Mesenchymal stem cell (in vitro differentiated cells and primary cell): ENCODE measurements at regions not wholly inside any gene's neighbourhood (a gene's known extent, or its start where the extent isn't known, plus 50 kb on each side); places are given as distances from the start of the nearest gene placed in this dataset.

Experiments
- DNase-seq: peaks from one replicate; pipeline ENCODE4 v3.0.0-alpha.2; 2013
- H2AFZ ChIP-seq: one replicate; pipeline ENCODE4 v1.6.1; 2013; ENCODE audit warnings: low read depth, mild to moderate bottlenecking, control low read depth, inconsistent platforms, low read length, moderate library complexity
- H2AK5ac ChIP-seq: 2 replicates; pipeline ENCODE4 v1.6.1; 2013; ENCODE audit warnings: low read length, moderate library complexity, mild to moderate bottlenecking, inconsistent platforms; ENCODE audit not compliant: severe bottlenecking
- H2BK120ac ChIP-seq: one replicate; pipeline ENCODE4 v1.6.1; 2013; ENCODE audit warnings: low read depth, mild to moderate bottlenecking, inconsistent platforms, low read length, moderate library complexity
- H2BK12ac ChIP-seq, 2 experiments: one replicate each; pipeline ENCODE4 v1.6.1; 2013; ENCODE audit warnings: inconsistent platforms in 2 of 2, low read length in 2 of 2, mild to moderate bottlenecking in 2 of 2, moderate library complexity in 2 of 2, control low read depth in 1 of 2
- H2BK15ac ChIP-seq: one replicate; pipeline ENCODE4 v1.6.1; 2013; ENCODE audit warnings: mild to moderate bottlenecking, low read depth, inconsistent platforms; ENCODE audit not compliant: poor library complexity, severe bottlenecking
- H2BK5ac ChIP-seq: 2 replicates; pipeline ENCODE4 v1.6.1; 2013; ENCODE audit warnings: low read depth, mild to moderate bottlenecking, low read length, control low read depth, inconsistent platforms; ENCODE audit not compliant: poor library complexity, severe bottlenecking
- H3K14ac ChIP-seq, 2 experiments: one replicate each; pipeline ENCODE4 v1.6.1; 2013; ENCODE audit warnings: inconsistent platforms in 2 of 2, low read length in 2 of 2, control low read depth in 1 of 2, mild to moderate bottlenecking in 1 of 2, moderate library complexity in 1 of 2
- H3K18ac ChIP-seq, 2 experiments: one replicate each; pipeline ENCODE4 v1.6.1; 2013; ENCODE audit warnings: inconsistent platforms in 2 of 2, low read length in 2 of 2, control low read depth in 1 of 2, low read depth in 1 of 2, mild to moderate bottlenecking in 1 of 2
- H3K23ac ChIP-seq, 2 experiments: one replicate each; pipeline ENCODE4 v1.6.1; 2013; ENCODE audit warnings: inconsistent platforms in 2 of 2, low read length in 2 of 2, mild to moderate bottlenecking in 2 of 2, moderate library complexity in 2 of 2, control low read depth in 1 of 2
- H3K27ac ChIP-seq: 2 replicates; pipeline ENCODE4 v1.5.1; 2013; ENCODE audit warnings: mild to moderate bottlenecking, moderate library complexity, low read length, control low read depth, inconsistent platforms; ENCODE audit not compliant: poor library complexity, severe bottlenecking
- H3K27me3 ChIP-seq, 2 experiments: 2 replicates each; pipeline versions ENCODE4 v1.6.1 to v1.7.0; 2013; ENCODE audit warnings: low read length in 2 of 2, mild to moderate bottlenecking in 2 of 2, moderate library complexity in 2 of 2, control low read depth in 1 of 2, inconsistent platforms in 1 of 2; ENCODE audit not compliant: control insufficient read depth in 1 of 2, insufficient read depth in 1 of 2
- H3K36me3 ChIP-seq, 2 experiments: 2 replicates each; pipeline versions ENCODE4 v1.6.1 to v1.7.0; 2013; ENCODE audit warnings: low read length in 2 of 2, control low read depth in 1 of 2, inconsistent platforms in 1 of 2, low read depth in 1 of 2, mild to moderate bottlenecking in 1 of 2; ENCODE audit not compliant: insufficient read depth in 2 of 2, control insufficient read depth in 1 of 2
- H3K4ac ChIP-seq, 2 experiments: one replicate each; pipeline ENCODE4 v1.6.1; 2013; ENCODE audit warnings: inconsistent platforms in 2 of 2, low read length in 2 of 2, mild to moderate bottlenecking in 2 of 2, moderate library complexity in 2 of 2, control low read depth in 1 of 2, low read depth in 1 of 2
- H3K4me1 ChIP-seq: 2 replicates; pipeline ENCODE4 v1.6.1; 2013; ENCODE audit warnings: low read depth, low read length, control low read depth; ENCODE audit not compliant: control insufficient read depth, insufficient read depth
- H3K4me2 ChIP-seq: 2 replicates; pipeline ENCODE4 v1.6.1; 2013; ENCODE audit warnings: low read length, mild to moderate bottlenecking, inconsistent platforms; ENCODE audit not compliant: poor library complexity, severe bottlenecking
- H3K4me3 ChIP-seq, 2 experiments: 2 replicates each; pipeline versions ENCODE4 v1.5.1 to v1.7.0; 2013; ENCODE audit warnings: low read length in 2 of 2, mild to moderate bottlenecking in 2 of 2, control low read depth in 1 of 2, low read depth in 1 of 2; ENCODE audit not compliant: insufficient read depth in 1 of 2
- H3K79me1 ChIP-seq: replicated peaks from 2 replicates; pipeline ENCODE4 v1.6.1; 2013; ENCODE audit warnings: mild to moderate bottlenecking, control low read depth, low read length, inconsistent platforms; ENCODE audit not compliant: poor library complexity, severe bottlenecking
- H3K9ac ChIP-seq: 2 replicates; pipeline ENCODE4 v1.7.0; 2013; ENCODE audit warnings: mild to moderate bottlenecking, low read length, moderate library complexity
- H3K9me3 ChIP-seq: 2 replicates; pipeline ENCODE4 v1.7.0; 2013; ENCODE audit warnings: mild to moderate bottlenecking, low read length; ENCODE audit not compliant: control insufficient read depth
- H4K8ac ChIP-seq: one replicate; pipeline ENCODE4 v1.6.1; 2013; ENCODE audit warnings: inconsistent platforms, mild to moderate bottlenecking, low read length, moderate library complexity
- H4K91ac ChIP-seq: one replicate; pipeline ENCODE4 v1.6.1; 2013; ENCODE audit warnings: mild to moderate bottlenecking, low read length, inconsistent platforms
- WGBS: methylation state at CpG from one replicate; pipeline ENCODE4 v1.1.7; 2013; ENCODE audit warnings: mixed read lengths; 5-methylcytosine and 5-hydroxymethylcytosine counted together

GRCh38 chr14:66315548-66315947 is 170.6 kb upstream of the CCDC196 start:
- H3K23ac ChIP-seq: no peak overlapping the region
- H3K4ac ChIP-seq: no peak overlapping the region
- DNase-seq: no peak
- H4K8ac ChIP-seq: no peak overlapping the region
- H2BK15ac ChIP-seq: no peak overlapping the region
- H2BK5ac ChIP-seq: no peak overlapping the region
- no peak overlapping the region for H2AFZ ChIP-seq
- WGBS: 11% methylated on average over 1 of the region's 1 CpG
- H3K4me3 ChIP-seq: no peak overlapping the region
- no peaks in the 10 kb centered on the region for H3K79me1 ChIP-seq
- no peak overlapping the region for H2AK5ac ChIP-seq
- H3K9ac ChIP-seq: no peak overlapping the region
- no peak overlapping the region for H2BK12ac ChIP-seq
- no peaks in the 10 kb centered on the region for H3K4me1 ChIP-seq
- no peaks in the 10 kb centered on the region for H3K27me3 ChIP-seq
- H3K18ac ChIP-seq: no peak overlapping the region
- H3K9me3 ChIP-seq: peaks cover 22% of the 10 kb centered on the region
- no peak overlapping the region for H3K4me2 ChIP-seq
- no peak overlapping the region for H3K14ac ChIP-seq
- H2BK120ac ChIP-seq: no peak overlapping the region
- no peak overlapping the region for H3K27ac ChIP-seq
- no peaks in the 10 kb centered on the region for H3K36me3 ChIP-seq
- H4K91ac ChIP-seq: no peak overlapping the region

- H2BK12ac ChIP-seq: no peak overlapping the region
- no peak overlapping the region for H4K8ac ChIP-seq
- no peak for DNase-seq
- H2BK15ac ChIP-seq: no peak overlapping the region
- H2AFZ ChIP-seq: no peak overlapping the region
- no peak overlapping the region for H3K27ac ChIP-seq
- H3K18ac ChIP-seq: no peak overlapping the region
- WGBS: no CpG with 5 or more reads among the region's 1 CpG
- no peak overlapping the region for H2AK5ac ChIP-seq
- H3K27me3 ChIP-seq: no peaks in the 10 kb centered on the region
- H3K9me3 ChIP-seq: peaks cover 23% of the 10 kb centered on the region
- no peaks in the 10 kb centered on the region for H3K36me3 ChIP-seq
- H3K23ac ChIP-seq: no peak overlapping the region
- no peak overlapping the region for H3K4ac ChIP-seq
- H2BK120ac ChIP-seq: no peak overlapping the region
- no peak overlapping the region for H3K4me2 ChIP-seq
- H3K4me3 ChIP-seq: no peak overlapping the region
- no peaks in the 10 kb centered on the region for H3K79me1 ChIP-seq
- H3K9ac ChIP-seq: no peak overlapping the region
- H3K4me1 ChIP-seq: no peaks in the 10 kb centered on the region
- H4K91ac ChIP-seq: no peak overlapping the region
- no peak overlapping the region for H2BK5ac ChIP-seq
- no peak overlapping the region for H3K14ac ChIP-seq
These were observed 163.6 kb upstream of the CCDC196 start for GRCh38 chr14:66322564-66322963.

GRCh38 chr14:66330228-66330627 is 155.9 kb upstream of the CCDC196 start:
- H4K91ac ChIP-seq: no peak overlapping the region
- DNase-seq: no peak
- H2BK120ac ChIP-seq: no peak overlapping the region
- no peak overlapping the region for H2BK15ac ChIP-seq
- no peaks in the 10 kb centered on the region for H3K79me1 ChIP-seq
- H3K4ac ChIP-seq: no peak overlapping the region
- no peak overlapping the region for H3K18ac ChIP-seq
- H2BK12ac ChIP-seq: no peak overlapping the region
- no peaks in the 10 kb centered on the region for H3K27me3 ChIP-seq
- no peak overlapping the region for H2BK5ac ChIP-seq
- H2AFZ ChIP-seq: no peak overlapping the region
- H3K4me1 ChIP-seq: no peaks in the 10 kb centered on the region
- H3K14ac ChIP-seq: no peak overlapping the region
- no peak overlapping the region for H3K4me3 ChIP-seq
- no peak overlapping the region for H4K8ac ChIP-seq
- no peaks in the 10 kb centered on the region for H3K36me3 ChIP-seq
- H3K9ac ChIP-seq: no peak overlapping the region
- no peak overlapping the region for H2AK5ac ChIP-seq
- no peak overlapping the region for H3K4me2 ChIP-seq
- no peak overlapping the region for H3K23ac ChIP-seq
- WGBS: 38% methylated on average over 2 of the region's 4 CpGs
- H3K27ac ChIP-seq: no peak overlapping the region
- H3K9me3 ChIP-seq: no peaks in the 10 kb centered on the region

GRCh38 chr14:66330916-66331315 is 155.3 kb upstream of the CCDC196 start:
- Histone ChIP-seq H2BK15ac (no peak overlapping the region), H2BK12ac (no peak overlapping the region), H3K27ac (no peak overlapping the region), H4K8ac (no peak overlapping the region), H2AFZ (no peak overlapping the region), H3K4me1 (no peaks in the 10 kb centered on the region), H2BK5ac (no peak overlapping the region), H3K14ac (no peak overlapping the region), H4K91ac (no peak overlapping the region), H3K9me3 (no peaks in the 10 kb centered on the region), H2BK120ac (no peak overlapping the region), H3K4ac (no peak overlapping the region), H3K18ac (no peak overlapping the region), H2AK5ac (no peak overlapping the region), H3K9ac (no peak overlapping the region), H3K27me3 (no peaks in the 10 kb centered on the region), H3K79me1 (no peaks in the 10 kb centered on the region), H3K23ac (no peak overlapping the region), H3K36me3 (no peaks in the 10 kb centered on the region), H3K4me3 (no peak overlapping the region), H3K4me2 (no peak overlapping the region)
- no peak for DNase-seq
